Naive thymus-derived CD8-positive, alpha-beta T cell (primary cell): ENCODE measurements at regions not wholly inside any gene's neighbourhood (a gene's known extent, or its start where the extent isn't known, plus 50 kb on each side); places are given as distances from the start of the nearest gene placed in this dataset.
A peak's percentile ranks its signal among the peaks of the same experiment; 100 is the strongest.

Experiments used
- ATAC-seq, 2 donors: fragments of 150-1000 bp; cut with Tn5 transposase in 1 of 2; sonication (Bioruptor Pico), chemical (Tn5 transposase) in 1 of 2; 1 replicate in 1 of 2; 2 replicates in 1 of 2; pipeline ENCODE4 v1.10.0; 2021; ENCODE audit warnings: mild to moderate bottlenecking in 2 of 2, moderate library complexity in 2 of 2
- POLR2A ChIA-PET: fragments of 350-600 bp; sonication (Branson Sonifier 250); formaldehyde crosslinking; loops from one replicate; lab custom pipeline; 2021; ENCODE audit warnings: antibody characterized with exemption; lab: Charles Lee
- DNase-seq, 10 donors: peaks; one replicate each; pipeline versions ENCODE4 v3.0.0 to v3.0.0-alpha.2; 2020 to 2022
- H3K27ac Mint-ChIP-seq, 10 donors: one replicate each; pipeline ENCODE4 v1.8.0; 2020 to 2022; ENCODE audit warnings: mild to moderate bottlenecking in 10 of 10, mixed read lengths in 10 of 10, moderate library complexity in 4 of 10, inconsistent platforms in 1 of 10
- H3K27me3 Mint-ChIP-seq, 5 donors: one replicate each; pipeline ENCODE4 v1.8.0; 2021 to 2022; ENCODE audit warnings: mixed read lengths in 5 of 5
- H3K36me3 Mint-ChIP-seq, 3 donors: one replicate each; pipeline ENCODE4 v1.8.0; 2020 to 2022; ENCODE audit warnings: mixed read lengths in 3 of 3, mild to moderate bottlenecking in 2 of 3, inconsistent platforms in 1 of 3
- H3K4me1 Mint-ChIP-seq, 4 donors: one replicate each; pipeline ENCODE4 v1.8.0; 2021 to 2022; ENCODE audit warnings: mixed read lengths in 4 of 4
- H3K4me3 Mint-ChIP-seq, 10 donors: one replicate each; pipeline ENCODE4 v1.8.0; 2020 to 2022; ENCODE audit warnings: mild to moderate bottlenecking in 10 of 10, mixed read lengths in 10 of 10, moderate library complexity in 6 of 10, inconsistent platforms in 1 of 10
- H3K9me3 Mint-ChIP-seq, 9 donors: one replicate each; pipeline ENCODE4 v1.8.0; 2020 to 2022; ENCODE audit warnings: mixed read lengths in 9 of 9, mild to moderate bottlenecking in 3 of 9, inconsistent platforms in 1 of 9, moderate library complexity in 1 of 9

GRCh38 chr3:184460276-184460675 is 80.4 kb downstream of the CHRD start:
- peaks cover 5 to 14% (median 11%) of the 10 kb centered on the region in 5 donors for H3K27me3 Mint-ChIP-seq

DNA sequence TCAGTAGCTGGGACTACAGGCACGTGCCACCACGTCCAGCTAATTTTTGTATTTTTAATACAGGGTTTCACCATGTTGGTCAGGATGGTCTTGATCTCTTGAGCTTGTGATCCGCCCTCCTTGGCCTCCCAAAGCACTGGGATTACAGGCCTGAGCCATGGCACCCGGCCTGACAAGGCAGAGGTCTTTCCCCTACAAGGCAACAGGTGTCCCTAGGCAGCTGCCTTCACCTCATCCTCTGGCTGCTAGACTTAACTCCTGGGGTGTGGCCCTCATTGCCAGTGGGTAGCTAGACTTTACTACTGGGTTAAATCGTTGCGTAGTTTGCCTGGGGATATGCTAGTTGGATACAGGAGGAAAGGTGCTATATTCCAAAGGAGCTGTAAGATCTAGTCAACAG is 81.4 kb downstream of the CHRD start:
- Mint-ChIP-seq H3K9me3 (peaks cover 0 to 9% (median 0%) of the 10 kb centered on the region in 9 donors), H3K36me3 (no peaks in the 10 kb centered on the region), H3K27me3 (peaks cover 5 to 20% (median 14%) of the 10 kb centered on the region in 5 donors), H3K27ac (no peak overlapping the region), H3K4me3 (no peak overlapping the region), H3K4me1 (peaks cover 0 to 3% (median 0%) of the 10 kb centered on the region in 4 donors)
- no peak for DNase-seq
- no peak for ATAC-seq
- POLR2A ChIA-PET, result no interaction called here

More at GRCh38 chr3:184460276-184460675, 80.4 kb downstream of the CHRD start:
- POLR2A ChIA-PET, result no interaction called here
- DNase-seq (no peak), ATAC-seq (no peak)
- Mint-ChIP-seq H3K9me3 (peaks cover 0 to 9% (median 0%) of the 10 kb centered on the region in 9 donors), H3K4me1 (no peaks in the 10 kb centered on the region), H3K36me3 (no peaks in the 10 kb centered on the region), H3K27ac (peak overlapping the region in 1 of 10 donors; percentile 65), H3K4me3 (no peak overlapping the region)

- peaks cover 11 to 28% (median 17%) of the 10 kb centered on the region in 5 donors for H3K27me3 Mint-ChIP-seq
- H3K4me3 Mint-ChIP-seq, result no peak overlapping the region
- POLR2A ChIA-PET, result no interaction called here
- H3K9me3 Mint-ChIP-seq, result no peaks in the 10 kb centered on the region
- peaks cover 3 to 11% (median 8%) of the 10 kb centered on the region in 4 donors for H3K4me1 Mint-ChIP-seq
- ATAC-seq (no peak), DNase-seq (no peak)
- no peaks in the 10 kb centered on the region for H3K36me3 Mint-ChIP-seq
- no peak overlapping the region for H3K27ac Mint-ChIP-seq
Measured at GRCh38 chr3:184465883-184466412, 86.1 kb downstream of the CHRD start.

- DNase-seq, result no peak
- Mint-ChIP-seq H3K9me3 (no peaks in the 10 kb centered on the region), H3K36me3 (no peaks in the 10 kb centered on the region), H3K4me1 (peaks cover 3 to 12% (median 9%) of the 10 kb centered on the region in 4 donors), H3K27ac (no peak overlapping the region), H3K27me3 (peaks cover 11 to 28% (median 17%) of the 10 kb centered on the region in 5 donors), H3K4me3 (no peak overlapping the region)
- no peak for ATAC-seq
- POLR2A ChIA-PET, result no interaction called here
Measured at GRCh38 chr3:184466413-184466960, 86.6 kb downstream of the CHRD start.

GRCh38 chr3:184467171-184467570 is 87.3 kb downstream of the CHRD start:
- ATAC-seq (no peak), DNase-seq (no peak)
- no peak overlapping the region for H3K27ac Mint-ChIP-seq
- H3K27me3 Mint-ChIP-seq, result peaks cover 11 to 28% (median 17%) of the 10 kb centered on the region in 5 donors
- no peaks in the 10 kb centered on the region for H3K36me3 Mint-ChIP-seq
- no peak overlapping the region for H3K4me3 Mint-ChIP-seq
- no peaks in the 10 kb centered on the region for H3K9me3 Mint-ChIP-seq
- POLR2A ChIA-PET, result no interaction called here
- peaks cover 3 to 12% (median 9%) of the 10 kb centered on the region in 4 donors for H3K4me1 Mint-ChIP-seq

DNA sequence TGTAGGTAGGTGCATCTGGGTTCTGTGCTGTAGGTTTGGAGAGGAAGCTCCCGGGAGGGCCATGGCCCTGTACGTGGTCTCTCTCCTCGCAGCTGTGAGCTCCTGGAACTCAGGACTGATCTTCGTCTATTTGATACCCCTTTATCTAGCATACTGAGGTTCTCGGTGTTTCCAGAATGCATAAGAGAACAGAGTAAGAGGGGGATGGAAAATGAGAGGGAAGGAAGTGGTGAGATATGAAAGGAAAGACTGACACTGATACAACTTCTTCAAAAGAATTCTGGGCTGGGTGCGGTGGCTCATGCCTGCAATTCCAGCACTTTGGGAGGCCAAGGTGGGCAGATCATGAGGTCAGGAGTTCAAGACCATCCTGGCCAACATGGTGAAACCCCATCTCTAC is 90.7 kb downstream of the CHRD start:
- Mint-ChIP-seq H3K4me3 (no peak overlapping the region), H3K36me3 (no peaks in the 10 kb centered on the region), H3K27me3 (peaks cover 7 to 17% (median 12%) of the 10 kb centered on the region in 5 donors), H3K27ac (peak overlapping the region in 1 of 10 donors; percentile 61), H3K9me3 (no peaks in the 10 kb centered on the region), H3K4me1 (peaks cover 3 to 18% (median 16%) of the 10 kb centered on the region in 4 donors)
- ATAC-seq, result no peak
- no peak for DNase-seq
- POLR2A ChIA-PET, result no interaction called here

- no peaks in the 10 kb centered on the region for H3K36me3 Mint-ChIP-seq
- DNase-seq (no peak), ATAC-seq (no peak)
- POLR2A ChIA-PET, result no interaction called here
- H3K27me3 Mint-ChIP-seq, result peaks cover 8 to 17% (median 15%) of the 10 kb centered on the region in 5 donors
- peaks cover 3 to 18% (median 14%) of the 10 kb centered on the region in 4 donors for H3K4me1 Mint-ChIP-seq
- H3K4me3 Mint-ChIP-seq, result no peak overlapping the region
- no peak overlapping the region for H3K27ac Mint-ChIP-seq
- H3K9me3 Mint-ChIP-seq, result no peaks in the 10 kb centered on the region
Measured at GRCh38 chr3:184471439-184471838, 90.1 kb upstream of the EPHB3 start.

GRCh38 chr3:184472723-184473428 is 88.7 kb upstream of the EPHB3 start:
- peak overlapping the region in 8 of 10 donors; percentile 36 to 77 (median 51) for H3K4me3 Mint-ChIP-seq
- peaks cover 3 to 14% (median 11%) of the 10 kb centered on the region in 4 donors for H3K4me1 Mint-ChIP-seq
- DNase-seq, result peak in 3 of 10 donors; percentile 15 to 27 (median 21)
- H3K36me3 Mint-ChIP-seq, result no peaks in the 10 kb centered on the region
- ATAC-seq, result peak; percentile 44 to 69
- POLR2A ChIA-PET, result interaction anchor here (0.7 kb wide), 1 partner anchor 35 kb away, joined by 6 read pairs; no protein-coding TSS in a partner anchor
- H3K27ac Mint-ChIP-seq, result peak overlapping the region in 6 of 10 donors; percentile 35 to 85 (median 50)
- peaks cover 9 to 15% (median 13%) of the 10 kb centered on the region in 5 donors for H3K27me3 Mint-ChIP-seq
- no peaks in the 10 kb centered on the region for H3K9me3 Mint-ChIP-seq

DNA sequence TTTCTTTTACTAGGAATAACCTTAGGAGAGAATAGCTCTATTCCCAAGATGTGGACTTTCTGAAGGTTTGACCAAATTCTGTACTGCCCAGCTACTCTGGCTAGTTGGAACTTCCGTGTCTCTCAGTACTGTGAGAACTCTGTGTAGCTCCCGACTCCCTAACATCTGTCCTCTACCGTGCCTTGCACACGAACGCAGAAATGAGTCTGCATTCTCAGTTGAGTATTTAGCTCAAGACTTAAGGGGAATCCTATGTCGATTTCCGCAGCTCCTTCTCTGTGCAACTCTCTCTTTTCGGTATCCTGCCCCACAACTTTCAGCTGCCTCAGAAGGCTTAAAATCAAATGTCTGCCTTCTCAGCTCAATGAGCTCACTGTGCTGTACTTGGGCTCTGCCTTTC is 86.7 kb upstream of the EPHB3 start:
- no peaks in the 10 kb centered on the region for H3K36me3 Mint-ChIP-seq
- H3K9me3 Mint-ChIP-seq, result no peaks in the 10 kb centered on the region
- H3K27me3 Mint-ChIP-seq, result peaks cover 9 to 21% (median 12%) of the 10 kb centered on the region in 5 donors
- H3K4me1 Mint-ChIP-seq, result peaks cover 3 to 14% (median 11%) of the 10 kb centered on the region in 4 donors
- H3K27ac Mint-ChIP-seq, result no peak overlapping the region
- POLR2A ChIA-PET, result no interaction called here
- H3K4me3 Mint-ChIP-seq, result no peak overlapping the region
- DNase-seq, result no peak
- ATAC-seq, result no peak

DNA sequence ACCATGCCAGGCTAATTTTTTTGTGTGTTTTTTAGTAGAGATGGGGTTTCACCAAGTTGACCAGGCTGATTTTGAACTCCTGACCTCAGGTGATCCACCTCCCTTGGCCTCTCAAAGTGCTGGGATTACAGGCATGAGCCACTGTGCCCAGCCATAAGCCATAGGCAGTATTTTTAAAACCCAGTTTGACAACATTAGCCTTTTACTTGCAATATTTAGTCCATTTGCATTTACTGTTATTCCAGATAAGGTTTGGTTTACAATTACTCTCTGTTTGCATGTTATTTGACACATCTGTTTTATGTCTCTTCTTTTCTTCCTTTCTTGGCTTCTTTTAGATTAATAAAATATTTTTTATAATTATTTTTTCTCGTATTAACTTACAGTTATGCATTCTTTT is 83.6 kb upstream of the EPHB3 start:
- Mint-ChIP-seq H3K27me3 (peaks cover 16 to 42% (median 22%) of the 10 kb centered on the region in 5 donors), H3K4me3 (no peak overlapping the region), H3K4me1 (peaks cover 0 to 7% (median 4%) of the 10 kb centered on the region in 4 donors), H3K36me3 (no peaks in the 10 kb centered on the region), H3K27ac (no peak overlapping the region), H3K9me3 (no peaks in the 10 kb centered on the region)
- DNase-seq (no peak), ATAC-seq (no peak)
- POLR2A ChIA-PET, result no interaction called here

GRCh38 chr3:184479426-184480126 is 82.0 kb upstream of the EPHB3 start:
- DNase-seq (no peak), ATAC-seq (no peak)
- no peak overlapping the region for H3K4me3 Mint-ChIP-seq
- POLR2A ChIA-PET, result no interaction called here
- no peaks in the 10 kb centered on the region for H3K4me1 Mint-ChIP-seq
- no peaks in the 10 kb centered on the region for H3K9me3 Mint-ChIP-seq
- no peaks in the 10 kb centered on the region for H3K36me3 Mint-ChIP-seq
- peaks cover 16 to 42% (median 18%) of the 10 kb centered on the region in 5 donors for H3K27me3 Mint-ChIP-seq
- H3K27ac Mint-ChIP-seq, result peak overlapping the region in 1 of 10 donors; percentile 8

- Mint-ChIP-seq H3K4me1 (no peaks in the 10 kb centered on the region), H3K9me3 (no peaks in the 10 kb centered on the region), H3K27me3 (peaks cover 12 to 42% (median 17%) of the 10 kb centered on the region in 5 donors), H3K27ac (no peak overlapping the region), H3K36me3 (no peaks in the 10 kb centered on the region), H3K4me3 (no peak overlapping the region)
- no peak for ATAC-seq
- POLR2A ChIA-PET, result no interaction called here
- no peak for DNase-seq
Measured at GRCh38 chr3:184480831-184481230, 80.8 kb upstream of the EPHB3 start.
